Uterus (tissue), 2 donors: ENCODE measurements at regions not wholly inside any gene's neighbourhood (a gene's known extent, or its start where the extent isn't known, plus 50 kb on each side); places are given as distances from the start of the nearest gene placed in this dataset.

ENCODE experiments used
- POLR2A ChIP-seq, 2 donors: fragments of 450-650 bp; IDR thresholded peaks; one replicate each; pipeline ENCODE4 v1.6.1; 2016; ENCODE audit warnings: antibody characterized with exemption in 2 of 2, mild to moderate bottlenecking in 1 of 2, moderate library complexity in 1 of 2
- TF ChIP-seq, protein P1 (sequence below), 4 experiments: fragments of 200-600 bp in 2 of 4; fragments of 450-650 bp in 2 of 4; sonication (generic) in 2 of 4; IDR thresholded peaks; one replicate each; pipeline ENCODE4 v1.5.1; 2016 to 2019; ENCODE audit warnings: antibody characterized with exemption in 4 of 4, mild to moderate bottlenecking in 2 of 4, moderate library complexity in 1 of 4

DNA sequence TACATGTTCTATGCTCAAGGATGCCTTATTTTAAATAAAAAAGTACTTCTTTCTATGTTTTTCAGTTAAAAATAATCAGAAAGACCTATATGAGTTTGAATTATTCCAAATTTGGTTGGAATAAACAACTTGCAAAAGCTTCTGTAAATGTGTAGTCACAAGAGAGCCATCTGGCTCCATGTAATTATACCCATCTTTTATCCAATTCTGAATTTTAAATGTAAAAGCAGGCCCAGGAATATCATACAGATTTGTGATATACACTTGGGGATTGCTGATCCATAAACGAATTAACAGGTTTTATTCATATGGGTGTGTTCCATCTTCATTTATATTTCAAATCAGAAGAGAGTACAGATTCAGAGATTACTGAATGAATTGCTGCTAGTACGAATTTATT is 329.2 kb upstream of the LRFN5 start:
- TF ChIP-seq, protein P1, sequence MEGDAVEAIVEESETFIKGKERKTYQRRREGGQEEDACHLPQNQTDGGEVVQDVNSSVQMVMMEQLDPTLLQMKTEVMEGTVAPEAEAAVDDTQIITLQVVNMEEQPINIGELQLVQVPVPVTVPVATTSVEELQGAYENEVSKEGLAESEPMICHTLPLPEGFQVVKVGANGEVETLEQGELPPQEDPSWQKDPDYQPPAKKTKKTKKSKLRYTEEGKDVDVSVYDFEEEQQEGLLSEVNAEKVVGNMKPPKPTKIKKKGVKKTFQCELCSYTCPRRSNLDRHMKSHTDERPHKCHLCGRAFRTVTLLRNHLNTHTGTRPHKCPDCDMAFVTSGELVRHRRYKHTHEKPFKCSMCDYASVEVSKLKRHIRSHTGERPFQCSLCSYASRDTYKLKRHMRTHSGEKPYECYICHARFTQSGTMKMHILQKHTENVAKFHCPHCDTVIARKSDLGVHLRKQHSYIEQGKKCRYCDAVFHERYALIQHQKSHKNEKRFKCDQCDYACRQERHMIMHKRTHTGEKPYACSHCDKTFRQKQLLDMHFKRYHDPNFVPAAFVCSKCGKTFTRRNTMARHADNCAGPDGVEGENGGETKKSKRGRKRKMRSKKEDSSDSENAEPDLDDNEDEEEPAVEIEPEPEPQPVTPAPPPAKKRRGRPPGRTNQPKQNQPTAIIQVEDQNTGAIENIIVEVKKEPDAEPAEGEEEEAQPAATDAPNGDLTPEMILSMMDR (IDR thresholded peaks at IDR 0.05): no peak
- TF ChIP-seq POLR2A (IDR thresholded peaks at IDR 0.05): no peak
